ENCODE measurements at regions not wholly inside any gene's neighbourhood (a gene's known extent, or its start where the extent isn't known, plus 50 kb on each side); places are given as distances from the start of the nearest gene placed in this dataset.

GRCh38 chr5:138677782-138678181, 75.4 kb upstream of the CTNNA1 start:
- ATAC-seq (ENCODE audit: insufficient read depth, low read depth) (no peak), DNase-seq (no peak)
- H3K4me3 ChIP-seq (ENCODE audit: low read depth in 1 of 2, low read length in 2 of 2): no peak overlapping the region
- H3K4me2 ChIP-seq (ENCODE audit: insufficient read depth, low read length): no peak overlapping the region
- H2AFZ ChIP-seq (ENCODE audit: low read depth, low read length): no peak overlapping the region
- H3K27me3 ChIP-seq (ENCODE audit: insufficient read depth, low read length, poor library complexity): no peaks in the 10 kb centered on the region
- no peaks in the 10 kb centered on the region for H4K20me1 ChIP-seq (ENCODE audit: insufficient read depth, low read length)
- no peaks in the 10 kb centered on the region for H3K36me3 ChIP-seq (ENCODE audit: insufficient read depth, low read length)
- no peak overlapping the region for H3K27ac ChIP-seq (ENCODE audit: low read length)
- no peak overlapping the region for H3K9ac ChIP-seq (ENCODE audit: low read depth, low read length)
- TF ChIP-seq EZH2 (IDR thresholded peaks at IDR 0.05; ENCODE audit: borderline replicate concordance, low read depth, low read length, severe bottlenecking) (no peak), CTCF (IDR thresholded peaks at IDR 0.05; ENCODE audit: borderline replicate concordance, extremely low read depth, low read length, poor library complexity, severe bottlenecking) (no peak)
- no peaks in the 10 kb centered on the region for H3K79me2 ChIP-seq (ENCODE audit: insufficient read depth, low read length)
- H3K4me1 ChIP-seq (ENCODE audit: insufficient read depth, low read length): no peaks in the 10 kb centered on the region
- peaks cover 6% of the 10 kb centered on the region for H3K9me3 ChIP-seq (ENCODE audit: insufficient read depth, low read length, severe bottlenecking)

GRCh38 chr5:138676556-138677193, 76.5 kb upstream of the CTNNA1 start:
- peaks cover 6% of the 10 kb centered on the region for H3K9me3 ChIP-seq (ENCODE audit: insufficient read depth, low read length, severe bottlenecking)
- no peaks in the 10 kb centered on the region for H3K27me3 ChIP-seq (ENCODE audit: insufficient read depth, low read length, poor library complexity)
- DNase-seq (no peak), ATAC-seq (ENCODE audit: insufficient read depth, low read depth) (no peak)
- H3K4me3 ChIP-seq (ENCODE audit: low read depth in 1 of 2, low read length in 2 of 2): no peak overlapping the region
- H3K79me2 ChIP-seq (ENCODE audit: insufficient read depth, low read length): no peaks in the 10 kb centered on the region
- H3K9ac ChIP-seq (ENCODE audit: low read depth, low read length): no peak overlapping the region
- H3K4me2 ChIP-seq (ENCODE audit: insufficient read depth, low read length): no peak overlapping the region
- H4K20me1 ChIP-seq (ENCODE audit: insufficient read depth, low read length): no peaks in the 10 kb centered on the region
- H2AFZ ChIP-seq (ENCODE audit: low read depth, low read length): no peak overlapping the region
- no peak overlapping the region for H3K27ac ChIP-seq (ENCODE audit: low read length)
- no peaks in the 10 kb centered on the region for H3K36me3 ChIP-seq (ENCODE audit: insufficient read depth, low read length)
- H3K4me1 ChIP-seq (ENCODE audit: insufficient read depth, low read length): no peaks in the 10 kb centered on the region
- TF ChIP-seq CTCF (IDR thresholded peaks at IDR 0.05; ENCODE audit: borderline replicate concordance, extremely low read depth, low read length, poor library complexity, severe bottlenecking): no peak
- TF ChIP-seq EZH2 (IDR thresholded peaks at IDR 0.05; ENCODE audit: borderline replicate concordance, low read depth, low read length, severe bottlenecking): no peak

GRCh38 chr5:138676002-138676401, 77.2 kb upstream of the CTNNA1 start:
- H3K79me2 ChIP-seq (ENCODE audit: insufficient read depth, low read length): no peaks in the 10 kb centered on the region
- H3K4me1 ChIP-seq (ENCODE audit: insufficient read depth, low read length): no peaks in the 10 kb centered on the region
- TF ChIP-seq EZH2 (IDR thresholded peaks at IDR 0.05; ENCODE audit: borderline replicate concordance, low read depth, low read length, severe bottlenecking) (no peak), CTCF (IDR thresholded peaks at IDR 0.05; ENCODE audit: borderline replicate concordance, extremely low read depth, low read length, poor library complexity, severe bottlenecking) (no peak)
- no peaks in the 10 kb centered on the region for H4K20me1 ChIP-seq (ENCODE audit: insufficient read depth, low read length)
- no peak overlapping the region for H2AFZ ChIP-seq (ENCODE audit: low read depth, low read length)
- ATAC-seq (ENCODE audit: insufficient read depth, low read depth) (no peak), DNase-seq (no peak)
- no peak overlapping the region for H3K27ac ChIP-seq (ENCODE audit: low read length)
- peaks cover 6% of the 10 kb centered on the region for H3K9me3 ChIP-seq (ENCODE audit: insufficient read depth, low read length, severe bottlenecking)
- no peaks in the 10 kb centered on the region for H3K36me3 ChIP-seq (ENCODE audit: insufficient read depth, low read length)
- H3K27me3 ChIP-seq (ENCODE audit: insufficient read depth, low read length, poor library complexity): no peaks in the 10 kb centered on the region
- no peak overlapping the region for H3K4me3 ChIP-seq (ENCODE audit: low read depth in 1 of 2, low read length in 2 of 2)
- no peak overlapping the region for H3K9ac ChIP-seq (ENCODE audit: low read depth, low read length)
- no peak overlapping the region for H3K4me2 ChIP-seq (ENCODE audit: insufficient read depth, low read length)
